ENCODE measurements at regions not wholly inside any gene's neighbourhood (a gene's known extent, or its start where the extent isn't known, plus 50 kb on each side); places are given as distances from the start of the nearest gene placed in this dataset.
"Not testable (repeated sequence)": the region's sequence is repeated elsewhere in the genome, so short reads cannot be mapped to it uniquely, and the experiment has no call there.

- Mint-ChIP-seq H3K9me3 (peaks cover 0 to 12% (median 4%) of the 10 kb centered on the region in 6 donors), H3K4me1 (no peaks in the 10 kb centered on the region), H3K27me3 (ENCODE audit: low read depth in 3 of 3) (peaks cover 0 to 4% (median 0%) of the 10 kb centered on the region in 3 donors), H3K4me3 (no peak overlapping the region), H3K27ac (no peak overlapping the region), H3K36me3 (no peaks in the 10 kb centered on the region)
- DNase-seq: no peak
These were observed 162.3 kb downstream of the TPBG start for GRCh38 chr6:82525775-82526495.

GRCh38 chr6:82529960-82530460 lies 166.4 kb downstream of the TPBG start:
- not testable (repeated sequence) for H3K27me3 Mint-ChIP-seq (ENCODE audit: low read depth in 3 of 3); H3K36me3 Mint-ChIP-seq; DNase-seq; H3K27ac Mint-ChIP-seq; H3K9me3 Mint-ChIP-seq; H3K4me1 Mint-ChIP-seq; H3K4me3 Mint-ChIP-seq

GRCh38 chr6:82534876-82535275 lies 171.3 kb downstream of the TPBG start:
- Mint-ChIP-seq H3K27me3 (ENCODE audit: low read depth in 3 of 3) (peaks cover 0 to 3% (median 0%) of the 10 kb centered on the region in 3 donors), H3K4me1 (no peaks in the 10 kb centered on the region), H3K27ac (no peak overlapping the region), H3K4me3 (no peak overlapping the region), H3K36me3 (no peaks in the 10 kb centered on the region), H3K9me3 (peaks cover 0 to 7% (median 0%) of the 10 kb centered on the region in 6 donors)
- DNase-seq: no peak

GRCh38 chr6:82549480-82549879 lies 185.9 kb downstream of the TPBG start:
- H3K9me3 Mint-ChIP-seq: peaks cover 4 to 13% (median 7%) of the 10 kb centered on the region in 6 donors
- H3K4me3 Mint-ChIP-seq; H3K36me3 Mint-ChIP-seq; H3K27ac Mint-ChIP-seq; H3K27me3 Mint-ChIP-seq (ENCODE audit: low read depth in 3 of 3); H3K4me1 Mint-ChIP-seq; DNase-seq: not testable (repeated sequence)

- not testable (repeated sequence) for H3K36me3 Mint-ChIP-seq; H3K27me3 Mint-ChIP-seq (ENCODE audit: low read depth in 3 of 3); H3K4me1 Mint-ChIP-seq; H3K4me3 Mint-ChIP-seq; H3K27ac Mint-ChIP-seq; DNase-seq
- peaks cover 4 to 11% (median 6%) of the 10 kb centered on the region in 6 donors for H3K9me3 Mint-ChIP-seq
These were observed 187.7 kb downstream of the TPBG start for GRCh38 chr6:82551311-82551710.

- Mint-ChIP-seq H3K4me3 (no peak overlapping the region), H3K9me3 (peaks cover 4 to 11% (median 5%) of the 10 kb centered on the region in 6 donors), H3K27me3 (ENCODE audit: low read depth in 3 of 3) (peaks cover 0 to 3% (median 0%) of the 10 kb centered on the region in 3 donors), H3K27ac (no peak overlapping the region), H3K4me1 (no peaks in the 10 kb centered on the region), H3K36me3 (no peaks in the 10 kb centered on the region)
- no peak for DNase-seq
These were observed 188.2 kb downstream of the TPBG start for GRCh38 chr6:82551831-82552230.

GRCh38 chr6:82553863-82554531 lies 190.4 kb downstream of the TPBG start:
- no peaks in the 10 kb centered on the region for H3K36me3 Mint-ChIP-seq
- H3K27me3 Mint-ChIP-seq (ENCODE audit: low read depth in 3 of 3): peaks cover 0 to 3% (median 0%) of the 10 kb centered on the region in 3 donors
- H3K4me3 Mint-ChIP-seq: no peak overlapping the region
- H3K27ac Mint-ChIP-seq: no peak overlapping the region
- no peaks in the 10 kb centered on the region for H3K4me1 Mint-ChIP-seq
- H3K9me3 Mint-ChIP-seq: peaks cover 4 to 18% (median 6%) of the 10 kb centered on the region in 6 donors
- DNase-seq: no peak

GRCh38 chr6:82554666-82555065 lies 191.0 kb downstream of the TPBG start:
- H3K36me3 Mint-ChIP-seq: no peaks in the 10 kb centered on the region
- H3K4me3 Mint-ChIP-seq: no peak overlapping the region
- no peak overlapping the region for H3K27ac Mint-ChIP-seq
- H3K9me3 Mint-ChIP-seq: peaks cover 4 to 18% (median 6%) of the 10 kb centered on the region in 6 donors
- no peaks in the 10 kb centered on the region for H3K4me1 Mint-ChIP-seq
- peaks cover 0 to 3% (median 0%) of the 10 kb centered on the region in 3 donors for H3K27me3 Mint-ChIP-seq (ENCODE audit: low read depth in 3 of 3)
- no peak for DNase-seq

- no peaks in the 10 kb centered on the region for H3K4me1 Mint-ChIP-seq
- peaks cover 0 to 3% (median 0%) of the 10 kb centered on the region in 3 donors for H3K27me3 Mint-ChIP-seq (ENCODE audit: low read depth in 3 of 3)
- no peak for DNase-seq
- no peaks in the 10 kb centered on the region for H3K36me3 Mint-ChIP-seq
- no peak overlapping the region for H3K27ac Mint-ChIP-seq
- no peak overlapping the region for H3K4me3 Mint-ChIP-seq
- peaks cover 0 to 13% (median 4%) of the 10 kb centered on the region in 6 donors for H3K9me3 Mint-ChIP-seq
These were observed 192.2 kb downstream of the TPBG start for GRCh38 chr6:82555801-82556200.

- DNase-seq, H3K36me3 Mint-ChIP-seq: not testable (repeated sequence)
These were observed 194.9 kb downstream of the TPBG start for GRCh38 chr6:82558531-82558930.

GRCh38 chr6:82567621-82568020 lies 204.0 kb downstream of the TPBG start:
- H3K9me3 Mint-ChIP-seq: peaks cover 0 to 12% (median 0%) of the 10 kb centered on the region in 6 donors
- no peaks in the 10 kb centered on the region for H3K36me3 Mint-ChIP-seq
- H3K4me3 Mint-ChIP-seq: no peak overlapping the region
- no peaks in the 10 kb centered on the region for H3K4me1 Mint-ChIP-seq
- no peak for DNase-seq
- H3K27ac Mint-ChIP-seq: no peak overlapping the region
- H3K27me3 Mint-ChIP-seq (ENCODE audit: low read depth in 3 of 3): no peaks in the 10 kb centered on the region

More at GRCh38 chr6:82558531-82558930, 194.9 kb downstream of the TPBG start:
- H3K9me3 Mint-ChIP-seq: peaks cover 0 to 11% (median 4%) of the 10 kb centered on the region in 6 donors
- H3K27ac Mint-ChIP-seq; H3K27me3 Mint-ChIP-seq (ENCODE audit: low read depth in 3 of 3); H3K4me3 Mint-ChIP-seq; H3K4me1 Mint-ChIP-seq: not testable (repeated sequence)

GRCh38 chr6:82568290-82568993 lies 204.8 kb downstream of the TPBG start:
- H3K4me1 Mint-ChIP-seq: no peaks in the 10 kb centered on the region
- no peak overlapping the region for H3K4me3 Mint-ChIP-seq
- no peaks in the 10 kb centered on the region for H3K36me3 Mint-ChIP-seq
- H3K9me3 Mint-ChIP-seq: peaks cover 0 to 12% (median 0%) of the 10 kb centered on the region in 6 donors
- no peak for DNase-seq
- no peaks in the 10 kb centered on the region for H3K27me3 Mint-ChIP-seq (ENCODE audit: low read depth in 3 of 3)
- H3K27ac Mint-ChIP-seq: no peak overlapping the region

GRCh38 chr6:82569022-82569421 lies 205.4 kb downstream of the TPBG start:
- peaks cover 0 to 12% (median 0%) of the 10 kb centered on the region in 6 donors for H3K9me3 Mint-ChIP-seq
- no peak for DNase-seq
- H3K27ac Mint-ChIP-seq: no peak overlapping the region
- no peaks in the 10 kb centered on the region for H3K27me3 Mint-ChIP-seq (ENCODE audit: low read depth in 3 of 3)
- H3K36me3 Mint-ChIP-seq: no peaks in the 10 kb centered on the region
- no peak overlapping the region for H3K4me3 Mint-ChIP-seq
- H3K4me1 Mint-ChIP-seq: no peaks in the 10 kb centered on the region

GRCh38 chr6:82570083-82570482 lies 206.5 kb downstream of the TPBG start:
- Mint-ChIP-seq H3K27me3 (ENCODE audit: low read depth in 3 of 3) (no peaks in the 10 kb centered on the region), H3K4me3 (no peak overlapping the region), H3K4me1 (no peaks in the 10 kb centered on the region), H3K27ac (no peak overlapping the region), H3K36me3 (no peaks in the 10 kb centered on the region), H3K9me3 (peaks cover 0 to 12% (median 0%) of the 10 kb centered on the region in 6 donors)
- DNase-seq: no peak

Measured in immature natural killer cell (primary cell).